HCEC 1CT (cell line): ENCODE measurements at regions not wholly inside any gene's neighbourhood (a gene's known extent, or its start where the extent isn't known, plus 50 kb on each side); places are given as distances from the start of the nearest gene placed in this dataset.

Experiments
- DNase-seq: peaks from one replicate; pipeline ENCODE4 v3.0.0-alpha.2; 2017

- no peak for DNase-seq
Observed at GRCh38 chr1:184813528-184814089, 59.0 kb upstream of the EDEM3 start.

GRCh38 chr1:184811439-184812111 is 56.9 kb upstream of the EDEM3 start:
- DNase-seq, result no peak

GRCh38 chr1:184810735-184811343 is 56.2 kb upstream of the EDEM3 start:
- DNase-seq, result no peak

GRCh38 chr1:184806296-184806721 is 51.7 kb upstream of the EDEM3 start:
- DNase-seq, result no peak

- peak; percentile 80 for DNase-seq
Observed at GRCh38 chr1:184805667-184806295, 51.1 kb upstream of the EDEM3 start.
